ENCODE measurements at regions not wholly inside any gene's neighbourhood (a gene's known extent, or its start where the extent isn't known, plus 50 kb on each side); places are given as distances from the start of the nearest gene placed in this dataset.

GRCh38 chr2:154974041-154974440 is 275.5 kb downstream of the KCNJ3 start:
- TF ChIP-seq CTCF (IDR thresholded peaks at IDR 0.05), result no peak
- TF ChIP-seq POLR2A (IDR thresholded peaks at IDR 0.05), result no peak

All from gastroesophageal sphincter (tissue), 3 donors.